ENCODE measurements at regions not wholly inside any gene's neighbourhood (a gene's known extent, or its start where the extent isn't known, plus 50 kb on each side); places are given as distances from the start of the nearest gene placed in this dataset.

DNA sequence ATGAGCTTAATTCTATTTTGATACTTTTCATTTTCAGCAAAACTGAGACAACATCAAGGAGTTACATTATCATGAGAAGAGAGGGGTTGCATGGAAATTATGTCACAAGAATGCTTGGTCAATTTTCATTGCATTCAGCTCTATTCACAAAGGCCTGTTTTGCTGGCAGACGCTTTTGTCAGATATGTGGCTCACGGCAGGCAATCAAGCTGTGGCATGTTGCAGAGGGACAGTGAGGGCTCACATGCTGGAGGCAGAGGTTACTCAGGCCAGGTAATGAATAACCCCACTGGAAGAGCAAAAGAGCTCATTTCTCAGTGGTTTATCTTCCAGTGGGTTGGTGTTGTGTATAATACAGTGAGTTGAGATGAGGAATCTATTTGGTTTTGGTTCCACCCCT, 98.7 kb upstream of the RBFOX1 start:
- no peak for TF ChIP-seq EZH2phosphoT487 (IDR thresholded peaks at IDR 0.05; ENCODE audit: insufficient read depth, low read depth)
- TF ChIP-seq EZH2 (IDR thresholded peaks at IDR 0.05; ENCODE audit: insufficient read depth, poor library complexity, severe bottlenecking) = no peak

Measured in GM23248 (cell line).